BE2C (cell line): ENCODE measurements at regions not wholly inside any gene's neighbourhood (a gene's known extent, or its start where the extent isn't known, plus 50 kb on each side); places are given as distances from the start of the nearest gene placed in this dataset.
A peak's percentile ranks its signal among the peaks of the same experiment; 100 is the strongest.

Experiments
- DNase-seq: peaks from one replicate; pipeline ENCODE4 v3.0.0-alpha.2; 2020
- H3K27me3 ChIP-seq: fragments of 250-450 bp; sonication (Bioruptor Pico); 2 replicates; pipeline ENCODE4 v1.5.1; 2020; ENCODE audit warnings: mild to moderate bottlenecking
- H3K36me3 ChIP-seq: fragments of 250-450 bp; sonication (Bioruptor Pico); 2 replicates; pipeline ENCODE4 v1.5.1; 2020; ENCODE audit warnings: mild to moderate bottlenecking
- H3K4me1 ChIP-seq: fragments of 250-450 bp; sonication (Bioruptor Pico); 2 replicates; pipeline ENCODE4 v1.5.1; 2020
- H3K4me3 ChIP-seq: 2 replicates; pipeline ENCODE4 v1.5.1; 2011; ENCODE audit warnings: low read depth, low read length
- H3K9me3 ChIP-seq: fragments of 250-450 bp; sonication (Bioruptor Pico); 2 replicates; pipeline ENCODE4 v1.5.1; 2020
- CTCF ChIP-seq: IDR thresholded peaks from 2 replicates; pipeline ENCODE4 v1.5.1; 2012; ENCODE audit warnings: mild to moderate bottlenecking, low read depth, low read length

- no peaks in the 10 kb centered on the region for H3K9me3 ChIP-seq
- H3K4me1 ChIP-seq = no peaks in the 10 kb centered on the region
- H3K27me3 ChIP-seq = peaks cover 40% of the 10 kb centered on the region
- peak overlapping the region; percentile 59 for H3K4me3 ChIP-seq
- no peaks in the 10 kb centered on the region for H3K36me3 ChIP-seq
- TF ChIP-seq CTCF = no peak
- DNase-seq = peak; percentile 34
These were observed 386.8 kb downstream of the BCAT1 start for GRCh38 chr12:24561882-24562770.

DNA sequence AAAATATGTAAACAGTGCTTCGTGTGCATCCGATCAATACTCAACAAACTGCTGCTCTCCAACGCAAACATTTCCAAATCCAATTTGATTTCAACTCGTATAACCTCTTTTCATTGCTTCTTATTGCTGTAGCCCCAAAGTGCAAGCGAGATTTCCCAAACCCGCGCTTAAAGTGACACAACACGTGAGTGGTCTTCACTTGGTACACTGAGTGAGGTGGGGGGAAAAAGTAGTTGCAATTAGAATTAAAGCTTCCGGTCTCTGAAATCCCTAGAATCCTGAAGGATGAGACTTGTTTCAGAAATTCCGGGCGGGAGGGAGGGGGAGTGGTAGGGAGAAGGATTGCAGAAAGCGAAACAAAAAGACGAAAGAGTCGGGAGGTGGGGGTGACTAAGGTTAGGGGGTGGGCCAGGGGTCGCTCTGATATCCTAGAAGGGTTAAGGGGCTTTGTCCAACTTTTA, 387.5 kb downstream of the BCAT1 start:
- Histone ChIP-seq H3K4me3 (peak overlapping the region; percentile 59), H3K27me3 (peaks cover 40% of the 10 kb centered on the region), H3K36me3 (no peaks in the 10 kb centered on the region), H3K9me3 (no peaks in the 10 kb centered on the region), H3K4me1 (no peaks in the 10 kb centered on the region)
- no peak for TF ChIP-seq CTCF
- no peak for DNase-seq

- peaks cover 40% of the 10 kb centered on the region for H3K27me3 ChIP-seq
- no peak for DNase-seq
- H3K4me1 ChIP-seq = no peaks in the 10 kb centered on the region
- peak overlapping the region; percentile 59; the same call in 1 of the 2 replicates for H3K4me3 ChIP-seq
- no peaks in the 10 kb centered on the region for H3K36me3 ChIP-seq
- no peaks in the 10 kb centered on the region for H3K9me3 ChIP-seq
- no peak for TF ChIP-seq CTCF
These were observed 388.1 kb downstream of the BCAT1 start for GRCh38 chr12:24560831-24561271.

- H3K27me3 ChIP-seq = peaks cover 40% of the 10 kb centered on the region
- no peaks in the 10 kb centered on the region for H3K9me3 ChIP-seq
- no peak overlapping the region for H3K4me3 ChIP-seq
These were observed 388.6 kb downstream of the BCAT1 start for GRCh38 chr12:24560192-24560775.

GRCh38 chr12:24557738-24558137, 391.2 kb downstream of the BCAT1 start:
- no peaks in the 10 kb centered on the region for H3K36me3 ChIP-seq
- no peaks in the 10 kb centered on the region for H3K4me1 ChIP-seq
- H3K9me3 ChIP-seq = no peaks in the 10 kb centered on the region
- TF ChIP-seq CTCF = no peak
- no peak overlapping the region for H3K4me3 ChIP-seq
- peaks cover 24% of the 10 kb centered on the region for H3K27me3 ChIP-seq
- no peak for DNase-seq

More at GRCh38 chr12:24560192-24560775, 388.6 kb downstream of the BCAT1 start:
- no peaks in the 10 kb centered on the region for H3K4me1 ChIP-seq
- no peak for DNase-seq
- H3K36me3 ChIP-seq = no peaks in the 10 kb centered on the region
- TF ChIP-seq CTCF = no peak

DNA sequence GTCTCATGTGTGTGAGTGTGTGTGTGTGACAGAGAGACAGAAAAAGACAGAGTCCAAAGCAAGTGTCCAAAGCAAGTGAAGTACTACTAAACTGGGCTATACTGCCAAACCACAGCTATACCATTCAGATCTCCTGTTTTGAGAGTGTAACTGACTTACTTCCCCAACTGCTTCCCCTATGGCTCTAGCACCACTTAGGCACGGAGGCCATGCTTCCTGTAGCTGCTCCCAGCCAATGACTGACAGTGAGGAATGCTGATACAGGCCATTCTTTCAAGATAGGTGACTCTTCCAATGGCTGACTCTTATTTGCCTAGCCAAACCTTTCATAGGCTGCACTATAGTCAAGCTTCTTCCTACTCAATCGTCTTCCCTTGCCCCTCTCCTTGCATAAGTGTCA, 393.2 kb downstream of the BCAT1 start:
- DNase-seq = no peak
- Histone ChIP-seq H3K9me3 (no peaks in the 10 kb centered on the region), H3K36me3 (no peaks in the 10 kb centered on the region), H3K4me1 (no peaks in the 10 kb centered on the region), H3K27me3 (peaks cover 7% of the 10 kb centered on the region), H3K4me3 (no peak overlapping the region)
- no peak for TF ChIP-seq CTCF
